GM18498 (cell line): ENCODE measurements at regions not wholly inside any gene's neighbourhood (a gene's known extent, or its start where the extent isn't known, plus 50 kb on each side); places are given as distances from the start of the nearest gene placed in this dataset.

Experiments used
- ATAC-seq: cut with Tn5 transposase; IDR thresholded peaks from one replicate; pipeline ENCODE4 v1.9.1; 2021; ENCODE audit warnings: mild to moderate bottlenecking, moderate library complexity; ENCODE audit not compliant: unreplicated experiment

DNA sequence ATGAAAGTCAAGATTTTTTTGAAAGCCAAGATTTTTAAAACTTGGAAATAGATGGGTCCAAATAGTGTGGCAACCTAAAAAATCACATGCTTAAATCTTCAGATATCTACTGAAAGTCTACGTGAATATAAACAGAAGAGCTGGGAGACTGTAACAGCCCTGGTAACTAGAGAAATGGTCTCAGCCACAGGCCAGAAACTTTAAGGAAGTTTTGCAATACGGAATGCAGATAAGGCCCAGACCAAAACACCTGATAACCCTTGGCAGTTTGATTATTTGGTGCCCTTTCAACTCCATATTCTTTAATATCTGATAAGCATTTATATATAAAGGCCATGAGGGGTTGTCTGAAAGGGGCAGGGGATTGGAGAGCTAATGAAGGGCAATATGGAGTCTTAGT is 537.3 kb upstream of the TGFBR2 start:
- no peak for ATAC-seq

DNA sequence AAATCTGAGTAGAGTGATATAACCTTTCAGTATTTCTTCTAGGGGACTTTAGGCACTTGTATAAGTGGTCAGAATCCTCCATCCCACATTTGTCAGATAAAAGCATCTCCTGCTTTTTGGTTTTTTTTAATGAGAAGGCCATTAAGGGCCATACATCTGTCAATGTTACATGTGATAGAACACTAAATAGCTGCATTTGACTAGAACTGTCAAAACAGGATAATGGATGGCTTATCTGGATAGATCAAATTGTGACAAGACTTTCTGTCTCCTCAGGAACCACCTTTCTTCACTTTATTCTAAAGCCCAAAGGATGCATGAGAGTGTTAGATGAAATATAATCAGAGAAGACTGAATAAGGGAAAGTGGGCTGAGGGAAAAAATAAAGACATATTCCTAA is 533.4 kb upstream of the TGFBR2 start:
- ATAC-seq: no peak

DNA sequence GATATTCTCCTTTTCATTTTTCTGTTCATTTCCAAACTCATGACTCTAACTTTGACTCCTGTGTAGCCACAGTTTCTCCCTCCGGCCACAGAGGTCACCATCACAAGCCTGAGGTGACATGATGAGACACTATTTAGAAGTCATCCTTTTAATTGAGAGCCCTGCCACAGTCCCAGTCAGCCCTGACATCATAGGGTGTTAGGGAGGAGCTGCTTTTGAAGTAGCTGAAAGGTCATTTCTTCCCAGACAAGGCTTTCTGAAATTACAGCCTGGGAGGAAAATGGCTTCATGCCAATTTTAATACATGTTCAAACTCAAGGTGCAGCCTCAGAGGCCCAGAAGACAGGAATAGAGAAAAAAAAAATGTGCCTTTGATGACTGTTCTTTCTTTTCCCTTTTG is 532.8 kb upstream of the TGFBR2 start:
- no peak for ATAC-seq

DNA sequence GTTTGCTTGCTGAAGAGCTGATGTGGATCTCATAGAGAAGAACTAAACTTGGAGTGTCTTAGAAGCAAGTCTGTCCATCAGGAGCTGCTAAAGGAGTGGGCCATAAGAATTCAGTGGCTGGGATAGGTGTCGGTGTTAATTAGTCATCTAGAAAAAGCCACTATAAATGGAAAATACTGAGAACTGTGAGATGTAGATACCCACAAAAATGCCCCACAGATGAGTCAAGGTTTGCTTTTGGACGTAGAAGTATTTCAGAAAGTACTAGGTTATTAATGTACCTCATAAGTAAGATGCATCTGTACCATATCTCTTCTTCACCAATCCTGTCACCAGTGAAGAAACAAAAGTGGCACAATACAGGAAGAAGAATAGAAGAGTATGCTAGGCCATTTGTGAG is 530.9 kb upstream of the TGFBR2 start:
- ATAC-seq: no peak

DNA sequence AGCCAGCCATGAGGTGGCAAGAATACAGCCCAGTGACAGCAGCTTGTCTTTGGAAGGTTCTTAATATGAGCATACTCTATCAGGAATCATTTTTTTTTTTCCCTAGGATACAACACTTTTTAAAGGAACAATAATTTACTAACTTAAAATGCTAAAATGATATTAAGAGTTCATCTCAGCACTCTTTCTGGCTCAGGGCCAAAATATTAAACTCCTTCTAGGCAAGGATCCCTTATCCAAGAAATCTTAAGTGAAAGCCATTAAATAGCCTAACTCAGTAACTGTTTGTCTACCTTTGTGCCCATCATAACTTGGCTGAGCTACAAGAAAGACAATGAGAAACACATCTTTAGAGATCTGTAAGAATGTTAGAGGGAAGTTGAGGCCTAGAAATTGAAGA is 529.5 kb upstream of the TGFBR2 start:
- no peak for ATAC-seq

DNA sequence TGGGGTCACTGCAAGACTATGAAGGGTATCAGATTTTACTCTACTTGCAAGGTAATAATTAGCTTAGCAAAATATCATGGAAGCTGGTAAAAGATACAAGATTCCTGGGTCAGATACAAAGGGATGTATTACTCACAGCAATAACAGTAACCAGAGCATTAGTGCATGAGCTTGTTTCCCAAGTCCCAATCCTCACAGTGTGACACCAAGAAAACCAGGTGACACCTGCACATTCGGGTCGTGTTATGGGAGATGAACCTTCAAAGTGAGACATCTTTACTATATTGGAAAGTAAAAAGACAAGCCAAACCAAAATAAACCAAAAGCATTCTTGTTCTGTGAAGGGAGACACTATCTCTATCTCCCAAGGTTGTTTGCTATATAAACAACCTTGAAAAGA is 528.7 kb upstream of the TGFBR2 start:
- no peak for ATAC-seq

DNA sequence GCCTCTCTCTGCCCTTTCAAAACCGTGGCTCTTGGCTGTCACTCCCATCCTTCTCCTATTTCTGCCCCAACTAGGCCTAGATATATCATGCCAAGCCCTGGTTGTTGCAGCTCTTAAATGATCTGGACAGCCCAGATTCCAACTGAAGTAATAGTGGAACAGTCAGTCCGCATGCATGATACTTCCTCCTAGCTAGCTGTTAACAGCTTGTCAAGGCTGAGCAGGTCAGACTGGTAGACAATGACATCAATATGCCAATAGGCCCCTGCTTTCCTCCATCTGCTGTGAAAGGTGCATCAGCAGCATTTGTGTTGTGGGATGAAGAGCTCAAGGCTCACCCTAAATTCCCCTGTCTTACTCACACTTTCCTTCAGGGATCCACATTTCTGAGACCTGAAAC is 527.7 kb upstream of the TGFBR2 start:
- no peak for ATAC-seq

DNA sequence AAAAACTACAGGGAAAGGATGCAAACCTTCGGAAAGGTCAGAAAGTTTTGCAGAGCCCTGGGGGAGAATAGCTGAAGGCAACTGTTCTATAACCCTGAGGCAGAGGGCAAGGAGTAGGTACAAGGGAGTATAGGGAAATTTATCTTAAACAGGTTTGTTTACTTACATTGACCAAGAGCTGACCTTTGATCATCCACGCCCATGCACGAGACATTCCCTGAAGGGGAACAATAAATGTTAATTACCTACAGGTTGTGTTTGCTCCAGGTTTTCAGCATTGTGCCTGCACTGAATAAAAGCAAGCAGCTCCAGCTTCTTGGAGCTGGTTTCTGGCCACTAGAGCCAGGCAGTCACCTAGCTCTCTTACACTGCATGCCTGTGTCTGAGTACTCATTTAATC is 524.5 kb upstream of the TGFBR2 start:
- no peak for ATAC-seq

DNA sequence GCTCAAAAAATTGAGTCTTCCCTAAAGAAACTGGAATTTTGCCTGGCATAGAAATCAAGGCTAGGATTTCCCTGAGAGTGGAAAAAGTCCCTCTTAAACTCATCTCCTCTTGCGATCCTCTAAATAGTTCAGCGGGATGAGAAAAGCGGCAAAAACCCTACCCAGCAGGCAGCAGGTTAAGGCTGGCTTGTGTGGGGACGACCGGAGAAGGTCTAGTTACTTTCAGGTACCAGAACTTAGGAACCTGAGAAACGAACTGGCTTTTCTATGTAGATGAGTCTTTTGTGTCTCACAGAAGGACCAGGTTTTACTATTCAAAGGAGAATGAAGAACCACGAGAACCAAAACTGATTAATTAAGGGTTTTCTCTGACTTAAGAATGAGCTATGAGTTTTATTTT is 523.7 kb upstream of the TGFBR2 start:
- no peak for ATAC-seq

DNA sequence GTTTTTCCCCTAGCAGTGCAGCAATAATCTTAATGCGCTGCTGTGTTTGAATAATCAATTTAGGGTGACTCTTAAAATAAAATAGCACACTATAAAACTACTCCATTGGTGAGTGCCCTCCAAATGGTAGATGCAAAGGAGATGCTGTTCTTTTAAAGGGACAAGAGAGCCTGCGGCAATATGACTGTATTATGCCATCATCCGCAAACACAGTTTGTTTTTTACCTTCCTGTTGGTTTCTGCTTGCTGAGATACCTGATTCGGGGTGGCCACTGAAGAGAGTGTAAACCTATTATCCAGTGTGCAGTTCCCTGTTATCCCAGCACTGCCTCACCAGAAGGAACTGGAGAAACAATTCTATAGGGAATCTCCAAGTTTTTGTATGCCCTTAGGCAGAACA is 523.1 kb upstream of the TGFBR2 start:
- no peak for ATAC-seq

DNA sequence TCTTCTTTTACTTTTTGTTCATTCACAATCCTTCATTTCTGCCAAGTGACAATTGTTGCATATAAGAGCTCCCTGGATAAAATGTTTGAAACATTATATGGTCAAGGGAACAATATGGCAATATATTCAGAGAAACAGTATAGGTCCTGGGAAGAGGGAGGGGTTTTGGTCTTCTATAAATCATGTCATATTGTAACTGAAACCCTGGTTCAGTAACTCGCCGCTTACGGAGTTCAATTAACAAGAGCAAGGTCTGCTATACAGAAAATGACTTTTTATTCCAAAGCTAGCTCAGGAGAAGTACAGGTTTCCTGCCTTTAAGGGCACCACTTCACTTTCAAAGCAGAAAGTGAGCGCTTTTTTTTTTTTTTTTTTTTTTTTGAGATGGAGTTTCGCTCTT is 522.1 kb upstream of the TGFBR2 start:
- ATAC-seq: no peak

DNA sequence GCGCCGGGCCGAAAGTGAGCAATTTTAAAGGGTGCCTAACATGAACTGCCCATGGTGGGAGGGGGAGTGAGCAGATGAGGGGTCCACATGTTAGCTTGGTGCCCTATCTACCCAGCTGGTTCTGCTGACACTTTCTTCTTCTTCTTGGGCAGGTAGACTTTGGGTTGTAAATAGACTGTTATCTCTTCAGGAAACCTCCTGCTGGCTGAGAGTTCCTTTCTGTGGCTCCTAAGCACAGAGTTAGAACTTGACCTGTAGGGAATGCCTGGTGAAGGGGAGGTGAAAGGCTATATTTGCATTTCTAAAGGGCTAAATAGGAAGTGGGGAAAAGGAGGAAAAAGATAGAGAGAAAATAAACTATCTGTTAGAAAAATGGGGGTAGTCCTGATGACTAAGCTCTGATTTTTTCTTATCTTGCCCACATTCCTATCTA is 521.4 kb upstream of the TGFBR2 start:
- ATAC-seq: no peak

DNA sequence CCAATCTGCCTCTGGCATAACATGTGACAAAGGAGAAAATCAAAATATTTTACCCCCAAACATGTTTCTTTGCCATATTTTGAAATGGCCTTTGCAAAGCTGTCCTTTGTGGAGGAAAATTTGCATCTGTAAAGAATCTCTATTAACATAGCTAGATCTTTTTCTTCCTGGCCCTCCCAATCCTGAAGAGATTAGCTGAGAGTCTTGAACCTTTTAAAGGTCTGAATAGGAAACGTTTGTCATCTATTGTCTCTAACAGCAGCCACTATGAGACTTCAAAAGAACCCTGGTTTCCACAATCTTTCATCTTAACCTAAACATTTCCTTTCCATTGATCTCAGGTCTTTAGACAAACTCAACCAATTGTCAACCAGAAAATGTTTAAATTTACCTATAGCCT is 520.9 kb upstream of the TGFBR2 start:
- ATAC-seq: no peak

DNA sequence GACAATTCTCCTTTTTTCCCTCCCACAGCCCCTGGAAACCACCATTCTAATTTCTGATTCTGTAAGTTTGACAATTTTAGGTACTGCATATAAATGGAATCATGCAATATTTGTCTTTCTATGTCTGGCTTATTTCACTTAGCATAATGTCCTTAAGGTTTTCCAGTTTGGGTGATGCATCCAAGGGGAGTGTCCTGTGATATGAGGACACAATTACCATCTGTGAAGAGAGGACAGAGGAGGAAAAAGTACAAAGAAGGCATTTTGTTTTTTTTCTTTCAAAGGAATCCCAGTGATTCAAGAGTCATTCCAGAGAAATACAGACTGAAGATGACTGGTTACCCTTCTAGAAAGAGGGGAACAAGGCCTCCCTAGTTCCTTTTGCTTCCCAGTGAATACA is 514.7 kb upstream of the TGFBR2 start:
- no peak for ATAC-seq

DNA sequence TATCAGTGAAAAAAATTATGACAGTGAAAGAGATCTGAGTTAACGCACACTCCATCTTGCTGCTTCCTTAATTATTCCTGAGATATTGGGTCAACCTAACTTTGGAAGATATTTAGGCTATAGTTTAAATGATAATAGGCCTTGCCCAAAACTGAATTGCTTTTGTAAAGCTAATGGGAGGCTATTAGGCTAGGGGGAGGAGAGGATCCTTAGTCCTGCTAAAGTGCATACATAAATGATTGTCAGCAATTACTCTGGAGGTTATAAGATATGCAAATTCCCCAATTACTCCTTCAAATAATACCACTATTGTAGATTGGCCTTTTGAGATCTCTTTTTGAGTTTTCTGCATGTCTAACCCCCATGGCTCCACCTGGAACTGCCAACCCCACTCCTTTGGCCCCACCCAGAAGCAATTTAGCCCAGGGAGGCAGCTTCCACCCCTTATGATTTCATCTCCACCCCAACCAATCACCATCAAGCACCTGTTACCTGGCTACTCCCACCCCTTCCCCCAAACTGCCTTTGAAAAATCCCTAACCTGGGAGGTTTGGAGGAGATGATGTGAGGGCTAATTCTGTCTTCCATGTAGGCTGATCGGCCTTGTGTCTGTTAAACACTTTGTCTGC is 509.3 kb upstream of the TGFBR2 start:
- ATAC-seq: no peak

DNA sequence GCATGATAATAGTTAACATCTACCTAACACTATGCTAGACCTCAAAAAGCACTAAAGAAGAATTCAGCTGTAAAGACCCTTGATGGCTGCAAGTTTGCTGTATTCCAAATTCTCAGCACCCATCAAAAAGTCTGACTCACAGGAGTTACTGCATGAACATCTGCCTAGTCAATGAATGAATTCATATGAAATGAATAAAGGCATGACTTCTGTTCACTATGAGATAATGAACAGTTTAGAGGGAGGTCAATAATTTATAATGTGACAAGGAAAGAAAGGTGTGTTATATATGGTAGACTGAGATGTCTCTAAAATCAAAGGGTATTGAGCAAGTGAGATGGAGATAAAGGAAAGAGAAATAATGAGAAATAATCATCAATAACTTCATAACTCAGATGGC is 508.2 kb upstream of the TGFBR2 start:
- no peak for ATAC-seq

DNA sequence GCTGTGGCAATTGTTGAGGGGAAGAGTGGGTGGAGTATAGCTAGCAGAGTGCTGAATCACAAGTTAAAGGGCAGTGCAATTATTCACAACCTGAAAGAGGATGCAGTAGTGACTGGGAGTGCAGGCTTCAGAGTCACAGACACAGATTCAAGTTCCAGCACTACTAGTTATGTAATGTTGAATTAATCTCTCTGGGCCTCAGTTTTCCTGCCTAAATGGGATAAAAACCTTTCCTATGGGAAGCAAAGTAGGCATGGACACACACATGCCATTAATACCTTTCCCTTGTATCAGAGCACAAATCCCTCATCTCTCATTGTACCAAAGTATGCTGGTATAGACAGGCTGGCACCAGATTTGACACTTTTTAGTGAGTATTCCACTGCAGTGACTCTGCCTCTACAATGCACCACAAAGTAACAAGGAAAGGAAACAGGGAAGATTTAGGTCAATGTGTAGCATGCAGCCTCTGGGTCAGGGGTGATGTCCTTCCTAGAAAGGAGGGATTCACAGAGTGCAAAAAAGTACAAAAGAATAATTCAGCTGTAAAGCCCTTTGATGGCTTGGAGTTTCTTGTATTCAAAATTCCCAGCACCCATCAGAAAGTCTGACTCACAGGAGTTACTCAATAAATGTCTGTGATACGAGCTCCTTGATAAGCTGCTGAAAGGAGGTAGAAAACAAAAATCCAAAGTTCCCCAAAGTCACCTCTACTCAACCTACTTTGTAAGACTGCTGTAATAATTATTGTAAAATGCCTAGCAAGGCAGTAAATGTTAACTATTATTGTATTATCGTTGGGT is 507.5 kb upstream of the TGFBR2 start:
- no peak for ATAC-seq

DNA sequence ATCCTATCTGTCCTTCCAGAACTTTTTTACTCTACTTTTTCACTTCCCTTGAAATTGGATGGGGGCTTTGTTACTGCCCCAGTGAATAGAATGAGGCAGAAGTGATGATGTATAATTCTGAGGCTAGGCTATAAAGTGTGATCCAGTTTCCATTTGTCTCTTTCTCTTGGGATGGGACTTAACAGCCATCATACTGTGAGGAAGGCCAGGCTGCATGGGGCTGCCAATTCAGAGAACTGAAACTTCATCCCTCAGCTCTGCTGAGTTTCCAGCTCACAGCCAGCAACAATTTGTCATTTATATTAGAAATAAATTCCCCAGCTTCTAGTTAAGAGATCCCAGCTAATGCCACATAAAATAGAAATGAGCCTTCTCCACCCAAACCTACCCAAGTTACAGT is 504.0 kb upstream of the TGFBR2 start:
- ATAC-seq: no peak

DNA sequence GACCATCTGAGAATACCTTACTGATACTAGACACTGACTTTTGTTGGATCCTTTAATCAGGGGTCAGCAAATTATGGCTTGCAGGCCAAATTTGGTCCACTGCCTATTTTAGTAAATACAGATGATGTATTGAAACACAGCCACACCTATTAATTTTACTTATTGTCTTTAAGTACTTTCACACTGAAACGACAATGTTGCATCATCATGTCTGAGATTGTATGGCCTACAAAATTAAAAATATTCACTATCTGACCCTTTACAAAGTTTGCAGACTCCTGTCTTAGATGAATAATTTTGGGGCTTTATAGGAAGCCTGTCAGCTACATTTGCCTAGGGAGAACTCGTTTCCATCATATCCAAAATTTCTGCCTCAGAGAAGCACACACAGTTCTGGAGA is 503.2 kb upstream of the TGFBR2 start:
- ATAC-seq: no peak

DNA sequence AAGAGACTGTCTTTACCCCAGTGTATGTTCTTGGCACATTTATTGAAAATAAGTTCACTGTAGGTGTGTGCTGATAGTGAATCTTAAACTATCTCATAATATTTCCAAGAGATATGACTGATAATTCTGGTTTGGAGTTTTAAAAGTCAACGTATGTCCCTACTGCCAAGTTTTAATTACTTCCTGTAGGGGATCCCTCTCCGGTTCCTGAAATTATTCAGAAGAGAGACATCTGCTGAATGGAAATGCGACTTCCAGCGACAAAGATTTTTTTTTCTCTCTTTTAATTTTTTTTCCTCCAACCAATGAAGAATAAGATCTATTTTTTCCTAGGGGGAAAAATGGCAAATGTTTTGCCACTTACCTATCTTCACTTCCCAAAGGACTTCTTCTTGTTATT is 498.9 kb upstream of the TGFBR2 start:
- no peak for ATAC-seq

DNA sequence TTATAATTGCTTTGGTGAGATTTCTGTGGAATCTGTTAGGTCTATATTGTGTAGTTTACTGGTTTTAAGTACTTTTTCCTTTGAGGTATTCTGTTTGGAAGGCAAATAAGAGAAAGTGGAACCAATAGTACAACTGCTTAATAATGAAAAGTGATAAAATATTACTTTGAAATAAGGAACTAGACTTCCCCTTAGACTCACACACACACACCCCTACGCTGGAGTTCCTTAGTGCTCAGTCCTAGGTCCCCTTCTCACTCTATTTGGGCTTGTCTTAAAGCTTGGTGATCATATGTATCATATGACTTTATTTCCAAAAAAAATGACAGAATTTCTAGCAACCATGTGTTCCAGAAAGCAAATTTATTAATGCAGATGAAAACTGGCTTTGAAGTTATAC is 494.0 kb upstream of the TGFBR2 start:
- ATAC-seq: no peak

DNA sequence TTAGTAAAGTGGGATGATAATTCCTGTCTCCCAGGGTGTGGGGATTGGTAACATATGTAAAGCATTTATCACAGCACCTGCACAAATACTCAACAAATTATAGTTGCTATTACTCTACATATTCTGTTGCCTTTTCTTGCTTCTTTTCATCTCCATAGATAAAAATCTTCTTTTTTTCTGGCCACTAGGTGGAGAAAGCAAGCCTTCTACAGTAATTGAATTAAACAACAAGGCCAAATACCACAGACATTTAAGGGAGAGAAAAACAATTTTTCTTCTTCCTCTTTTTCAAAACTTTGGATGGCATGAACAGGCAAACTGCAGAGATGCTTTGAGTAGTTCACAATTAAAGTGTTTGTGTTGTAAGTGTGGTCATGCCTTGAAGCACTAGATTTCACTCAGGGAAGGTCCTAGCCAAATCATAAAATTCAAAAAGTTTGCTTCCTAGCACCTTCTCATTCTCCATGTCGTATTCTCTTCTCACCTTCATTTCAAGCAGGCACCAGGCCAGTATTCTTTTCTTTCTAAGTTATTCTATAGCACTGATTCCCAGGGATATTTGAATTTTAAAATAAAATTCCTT is 493.4 kb upstream of the TGFBR2 start:
- ATAC-seq: no peak
